ENCODE measurements at regions not wholly inside any gene's neighbourhood (a gene's known extent, or its start where the extent isn't known, plus 50 kb on each side); places are given as distances from the start of the nearest gene placed in this dataset.

GRCh38 chr4:54902271-54902670 lies 223.1 kb downstream of the KDR start:
- TF ChIP-seq CTCF (conservative IDR thresholded peaks at IDR 0.05; ENCODE audit: low read depth, low read length) (no peak), EZH2 (IDR thresholded peaks at IDR 0.05; ENCODE audit: low read length, unreplicated experiment) (no peak)

Measured in PC-3 (cell line).